CD4-positive, alpha-beta T cell (primary cell): ENCODE measurements at regions not wholly inside any gene's neighbourhood (a gene's known extent, or its start where the extent isn't known, plus 50 kb on each side); places are given as distances from the start of the nearest gene placed in this dataset.

Experiments used
- ATAC-seq: fragments of 200-7000 bp; cut with Tn5 transposase; one replicate; pipeline ENCODE4 v1.10.0; 2022; ENCODE audit warnings: mild to moderate bottlenecking; ENCODE audit not compliant: poor library complexity
- CTCF ChIA-PET: fragments of 350-600 bp; sonication (Branson Sonifier 250); formaldehyde crosslinking; loops from one replicate; lab custom pipeline; 2021; ENCODE audit warnings: antibody characterized with exemption, inconsistent platforms; lab: Charles Lee
- POLR2A ChIA-PET: fragments of 350-600 bp; sonication (Branson Sonifier 250); formaldehyde crosslinking; loops from one replicate; lab custom pipeline; 2021; ENCODE audit warnings: antibody characterized with exemption, inconsistent platforms; lab: Charles Lee
- DNase-seq, 14 experiments: peaks; one replicate each; pipeline ENCODE4 v3.0.0-alpha.2; 2013 to 2020; ENCODE audit warnings: mixed read lengths in 2 of 14
- H3K27ac ChIP-seq, 2 donors: one replicate each; pipeline versions ENCODE4 v1.5.1 to v1.7.0; 2013; ENCODE audit warnings: low read length in 2 of 2, low read depth in 1 of 2, mild to moderate bottlenecking in 1 of 2
- H3K27me3 ChIP-seq, 2 experiments: 1 replicate in 1 of 2; 2 replicates in 1 of 2; pipeline versions ENCODE4 v1.6.1 to v1.7.0; 2013; ENCODE audit warnings: low read length in 2 of 2, control low read depth in 1 of 2, mild to moderate bottlenecking in 1 of 2, moderate library complexity in 1 of 2; ENCODE audit not compliant: insufficient read depth in 2 of 2, control insufficient read depth in 1 of 2
- H3K36me3 ChIP-seq: one replicate; pipeline ENCODE4 v1.6.1; 2013; ENCODE audit warnings: low read length, control low read depth; ENCODE audit not compliant: insufficient read depth
- H3K4me1 ChIP-seq: one replicate; pipeline ENCODE4 v1.6.1; 2013; ENCODE audit warnings: low read length, control low read depth; ENCODE audit not compliant: insufficient read depth
- H3K4me3 ChIP-seq: one replicate; pipeline ENCODE4 v1.5.1; 2013; ENCODE audit warnings: mild to moderate bottlenecking, low read length, moderate library complexity
- H3K9me3 ChIP-seq, 2 experiments: 1 replicate in 1 of 2; 2 replicates in 1 of 2; pipeline versions ENCODE4 v1.6.1 to v1.7.0; 2013; ENCODE audit warnings: low read length in 2 of 2, mild to moderate bottlenecking in 2 of 2, control low read depth in 1 of 2, moderate library complexity in 1 of 2; ENCODE audit not compliant: control insufficient read depth in 1 of 2, insufficient read depth in 1 of 2
- H3K27ac Mint-ChIP-seq: one replicate; pipeline ENCODE4 v1.8.0; 2020; ENCODE audit warnings: mixed read lengths
- H3K27me3 Mint-ChIP-seq: one replicate; pipeline ENCODE4 v1.8.0; 2021; ENCODE audit warnings: mixed read lengths
- H3K36me3 Mint-ChIP-seq: one replicate; pipeline ENCODE4 v1.8.0; 2021; ENCODE audit warnings: low read depth, mixed read lengths
- H3K4me1 Mint-ChIP-seq: one replicate; pipeline ENCODE4 v1.8.0; 2021; ENCODE audit warnings: low read depth, mixed read lengths
- H3K4me3 Mint-ChIP-seq: one replicate; pipeline ENCODE4 v1.8.0; 2020; ENCODE audit warnings: mild to moderate bottlenecking, mixed read lengths
- H3K9me3 Mint-ChIP-seq: one replicate; pipeline ENCODE4 v1.8.0; 2020; ENCODE audit warnings: mixed read lengths
- intact Hi-C, 2 experiments: fragments of 100-400 bp; cut with DNase I in 1 of 2; cut with micrococcal nuclease in 1 of 2; formaldehyde crosslinking; loops; one replicate each; pipeline versions ENCODE4 v1.15.1 to v1.9.0; 2023 to 2025; cut with DNase I, micrococcal nuclease
- TF ChIP-seq, protein P1 (sequence below): fragments of 200-600 bp; IDR thresholded peaks from one replicate; pipeline ENCODE4 v1.8.0; 2022; ENCODE audit warnings: antibody characterized with exemption, mild to moderate bottlenecking

DNA sequence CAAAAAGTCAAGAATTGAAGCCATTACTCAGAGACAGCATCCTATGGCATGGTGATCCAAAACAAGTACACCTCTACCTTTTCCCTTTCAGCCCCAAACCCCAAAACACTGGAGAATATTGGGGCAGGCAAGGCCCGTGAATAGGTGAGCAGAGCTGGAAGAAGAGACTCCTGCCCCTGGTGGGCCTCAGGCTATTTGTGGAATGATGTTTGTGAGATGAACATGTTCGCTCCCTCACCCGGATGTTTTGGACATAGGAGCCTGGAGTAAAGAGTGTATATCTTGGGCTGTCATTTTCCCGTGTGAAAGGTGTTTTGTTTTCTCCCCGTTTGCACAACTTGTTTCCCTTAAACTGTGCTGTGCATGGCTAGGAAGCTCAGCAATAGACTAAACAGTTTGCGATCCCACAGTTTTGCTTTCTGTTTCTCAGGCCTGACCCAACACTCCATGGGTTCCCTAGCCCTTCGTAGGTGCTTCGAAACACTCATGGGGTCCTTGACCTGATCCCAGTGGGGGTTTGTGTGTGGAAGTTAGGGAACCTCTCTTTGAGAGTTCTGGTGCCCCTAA, 136.5 kb upstream of the TNP1 start:
- no peaks in the 10 kb centered on the region for H3K9me3 Mint-ChIP-seq

DNA sequence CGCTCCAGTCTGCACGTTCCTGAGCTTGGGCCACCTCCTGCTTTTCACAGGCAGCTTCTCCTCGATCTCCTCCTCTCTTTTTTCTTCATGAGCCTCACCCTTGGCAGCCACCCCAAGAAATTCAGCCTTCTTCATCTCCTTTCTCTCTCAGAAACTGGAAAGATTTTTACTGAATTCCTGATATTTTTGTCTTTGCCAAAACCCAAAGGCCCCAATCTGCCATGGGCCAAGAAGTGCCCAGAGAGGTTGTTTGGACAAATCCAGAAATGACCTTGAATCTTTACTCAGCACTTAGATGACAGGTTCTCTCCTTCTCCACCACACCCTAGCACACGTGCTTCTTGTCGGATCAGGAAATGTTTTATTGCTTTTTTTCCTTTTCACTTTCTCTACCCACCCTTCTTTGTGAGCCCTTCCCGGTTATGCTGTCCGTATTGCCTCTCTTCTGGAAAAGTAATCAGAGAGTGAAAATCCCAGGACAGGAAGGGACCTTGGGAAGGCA, 134.5 kb upstream of the TNP1 start:
- Mint-ChIP-seq H3K36me3 (no peaks in the 10 kb centered on the region), H3K4me1 (no peaks in the 10 kb centered on the region), H3K4me3 (no peak overlapping the region), H3K27me3 (no peaks in the 10 kb centered on the region), H3K27ac (no peak overlapping the region), H3K9me3 (no peaks in the 10 kb centered on the region)
- H3K4me3 ChIP-seq: no peak overlapping the region
- no peak for ATAC-seq
- TF ChIP-seq, protein P1, sequence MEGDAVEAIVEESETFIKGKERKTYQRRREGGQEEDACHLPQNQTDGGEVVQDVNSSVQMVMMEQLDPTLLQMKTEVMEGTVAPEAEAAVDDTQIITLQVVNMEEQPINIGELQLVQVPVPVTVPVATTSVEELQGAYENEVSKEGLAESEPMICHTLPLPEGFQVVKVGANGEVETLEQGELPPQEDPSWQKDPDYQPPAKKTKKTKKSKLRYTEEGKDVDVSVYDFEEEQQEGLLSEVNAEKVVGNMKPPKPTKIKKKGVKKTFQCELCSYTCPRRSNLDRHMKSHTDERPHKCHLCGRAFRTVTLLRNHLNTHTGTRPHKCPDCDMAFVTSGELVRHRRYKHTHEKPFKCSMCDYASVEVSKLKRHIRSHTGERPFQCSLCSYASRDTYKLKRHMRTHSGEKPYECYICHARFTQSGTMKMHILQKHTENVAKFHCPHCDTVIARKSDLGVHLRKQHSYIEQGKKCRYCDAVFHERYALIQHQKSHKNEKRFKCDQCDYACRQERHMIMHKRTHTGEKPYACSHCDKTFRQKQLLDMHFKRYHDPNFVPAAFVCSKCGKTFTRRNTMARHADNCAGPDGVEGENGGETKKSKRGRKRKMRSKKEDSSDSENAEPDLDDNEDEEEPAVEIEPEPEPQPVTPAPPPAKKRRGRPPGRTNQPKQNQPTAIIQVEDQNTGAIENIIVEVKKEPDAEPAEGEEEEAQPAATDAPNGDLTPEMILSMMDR: no peak
- H3K4me1 ChIP-seq: no peaks in the 10 kb centered on the region
- no peaks in the 10 kb centered on the region for H3K36me3 ChIP-seq
- H3K27me3 ChIP-seq: no peaks in the 10 kb centered on the region
- no peaks in the 10 kb centered on the region for H3K9me3 ChIP-seq
- CTCF ChIA-PET: no interaction called here
- no peak overlapping the region for H3K27ac ChIP-seq
- DNase-seq: no peak
- POLR2A ChIA-PET: no interaction called here
- intact Hi-C loops: no loop called here

More for the DNA sequence above, 136.5 kb upstream of the TNP1 start:
- H3K27me3 Mint-ChIP-seq: no peaks in the 10 kb centered on the region
- no peaks in the 10 kb centered on the region for H3K36me3 Mint-ChIP-seq
- Histone ChIP-seq H3K4me3 (no peak overlapping the region), H3K27me3 (no peaks in the 10 kb centered on the region), H3K4me1 (no peaks in the 10 kb centered on the region), H3K9me3 (no peaks in the 10 kb centered on the region), H3K27ac (no peak overlapping the region), H3K36me3 (no peaks in the 10 kb centered on the region)
- H3K4me3 Mint-ChIP-seq: no peak overlapping the region
- ChIA-PET CTCF (no interaction called here), POLR2A (no interaction called here)
- no peak overlapping the region for H3K27ac Mint-ChIP-seq
- ATAC-seq: no peak
- intact Hi-C loops: no loop called here
- DNase-seq: no peak
- no peaks in the 10 kb centered on the region for H3K4me1 Mint-ChIP-seq
- TF ChIP-seq, protein P1: no peak

- ChIA-PET CTCF (no interaction called here), POLR2A (no interaction called here)
- Histone ChIP-seq H3K27me3 (no peaks in the 10 kb centered on the region), H3K9me3 (no peaks in the 10 kb centered on the region), H3K36me3 (no peaks in the 10 kb centered on the region), H3K4me3 (no peak overlapping the region), H3K27ac (no peak overlapping the region), H3K4me1 (no peaks in the 10 kb centered on the region)
- Mint-ChIP-seq H3K27me3 (no peaks in the 10 kb centered on the region), H3K27ac (no peak overlapping the region), H3K36me3 (no peaks in the 10 kb centered on the region), H3K9me3 (no peaks in the 10 kb centered on the region), H3K4me3 (no peak overlapping the region), H3K4me1 (no peaks in the 10 kb centered on the region)
- no peak for ATAC-seq
- TF ChIP-seq, protein P1: no peak
- intact Hi-C loops: no loop called here
- no peak for DNase-seq
Observed at GRCh38 chr2:216992056-216992675, 132.3 kb upstream of the TNP1 start.
